Activated CD4-positive, CD25-positive, alpha-beta regulatory T cell treated with anti-CD3 and anti-CD28 coated beads, Interleukin-2, amount 50 U/mL, for 72 hours (primary cell): ENCODE measurements at regions not wholly inside any gene's neighbourhood (a gene's known extent, or its start where the extent isn't known, plus 50 kb on each side); places are given as distances from the start of the nearest gene placed in this dataset.
"Not testable (repeated sequence)": the region's sequence is repeated elsewhere in the genome, so short reads cannot be mapped to it uniquely, and the experiment has no call there.

Source experiments
- DNase-seq: peaks from one replicate; pipeline ENCODE4 v3.0.0; 2021

GRCh38 chr9:65449886-65450610, 165.0 kb upstream of the FOXD4L5 start:
- DNase-seq = not testable (repeated sequence)

- DNase-seq = no peak
Observed at GRCh38 chr9:65449423-65449822, 164.4 kb upstream of the FOXD4L5 start.

DNA sequence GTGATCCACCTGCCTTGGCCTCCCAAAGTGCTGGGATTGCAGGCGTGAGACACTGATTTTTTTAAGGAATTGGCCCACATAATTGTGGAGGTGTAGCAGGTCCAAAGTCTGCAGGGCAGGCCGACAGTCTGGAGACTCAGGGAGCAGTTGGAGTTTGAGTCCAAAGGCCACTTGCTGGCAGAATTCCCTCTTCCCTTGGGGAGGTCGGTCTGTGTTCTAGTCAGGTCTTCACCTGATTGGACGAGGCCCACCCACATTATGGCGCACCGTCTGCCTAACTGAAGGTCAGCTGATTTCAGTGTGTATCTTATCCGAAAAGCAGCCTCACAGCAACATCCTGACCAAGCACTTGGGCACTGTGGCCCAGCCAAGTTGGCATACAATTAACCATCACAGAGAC, 162.1 kb upstream of the FOXD4L5 start:
- not testable (repeated sequence) for DNase-seq

DNA sequence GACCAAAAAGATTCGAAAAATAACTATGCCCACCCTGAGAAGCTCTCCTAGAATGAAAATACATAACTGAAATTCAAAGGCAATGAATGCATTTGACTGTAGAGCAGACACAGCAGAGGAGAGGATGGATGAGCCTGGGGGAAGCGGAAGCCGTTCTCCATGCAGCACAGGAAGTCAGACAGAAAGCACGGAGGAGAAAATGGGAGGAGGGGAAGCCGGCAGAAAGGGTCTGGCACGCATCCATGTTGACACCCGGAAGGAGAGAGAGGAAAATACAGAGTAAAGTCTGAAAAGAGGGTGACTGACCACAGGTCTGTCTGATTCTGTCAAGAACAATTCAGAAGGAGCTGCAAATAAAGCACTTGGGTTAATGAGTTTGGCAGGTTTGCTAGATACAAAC, 161.0 kb upstream of the FOXD4L5 start:
- not testable (repeated sequence) for DNase-seq

GRCh38 chr9:65444943-65445342, 159.9 kb upstream of the FOXD4L5 start:
- no peak for DNase-seq

- not testable (repeated sequence) for DNase-seq
Observed at GRCh38 chr9:65442116-65442515, 157.1 kb upstream of the FOXD4L5 start.

GRCh38 chr9:65441324-65441920, 156.4 kb upstream of the FOXD4L5 start:
- not testable (repeated sequence) for DNase-seq

DNA sequence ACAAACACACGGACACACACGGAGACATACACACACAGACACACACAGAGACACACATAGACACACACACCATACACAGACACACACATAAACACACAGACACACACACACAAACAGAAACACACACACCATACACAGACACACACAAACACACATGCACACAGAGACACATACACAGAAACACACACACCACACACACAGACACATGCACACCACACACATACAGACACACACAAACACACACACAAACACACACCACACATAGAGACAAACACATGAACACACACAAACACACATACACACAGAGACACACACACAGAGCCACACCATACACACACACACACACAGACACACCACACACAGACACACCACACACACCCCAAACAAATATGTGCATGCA, 152.7 kb upstream of the FOXD4L5 start:
- DNase-seq = no peak

DNA sequence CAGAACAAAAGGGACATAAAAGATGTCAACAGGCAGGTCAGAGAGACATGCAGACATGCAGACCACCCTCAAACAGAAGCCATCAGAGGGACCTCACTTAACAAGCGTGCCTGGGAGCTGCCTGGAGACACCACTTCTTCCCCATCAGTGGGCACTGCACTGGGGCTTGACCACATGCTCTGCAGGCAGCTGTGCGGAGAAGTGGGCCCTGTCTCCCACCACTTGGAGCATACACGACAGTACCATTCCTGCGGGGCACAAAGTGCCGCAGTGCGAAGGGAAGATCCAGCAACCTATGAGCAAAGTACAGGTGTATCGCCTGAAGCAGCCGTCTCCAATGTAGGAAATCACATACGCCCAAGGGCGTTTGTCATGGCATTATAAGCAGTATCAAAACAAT, 150.5 kb upstream of the FOXD4L5 start:
- DNase-seq = no peak

GRCh38 chr9:65432722-65433323, 147.8 kb upstream of the FOXD4L5 start:
- DNase-seq = no peak

DNA sequence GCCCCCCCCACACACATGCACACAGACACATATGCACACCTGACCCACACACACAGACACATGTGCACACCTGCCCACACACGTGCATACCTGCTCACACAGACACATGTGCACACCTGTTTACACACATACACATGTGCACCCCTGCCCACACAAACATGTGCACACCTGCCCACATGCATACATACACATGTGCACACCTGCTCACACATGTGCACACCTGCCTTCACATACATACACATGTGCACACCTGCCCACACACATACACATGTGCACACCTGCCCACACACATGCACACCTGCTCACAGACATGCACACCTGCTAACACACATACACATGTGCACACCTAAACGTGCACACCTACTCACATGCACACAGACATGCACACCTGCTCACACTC, 147.0 kb upstream of the FOXD4L5 start:
- no peak for DNase-seq

DNA sequence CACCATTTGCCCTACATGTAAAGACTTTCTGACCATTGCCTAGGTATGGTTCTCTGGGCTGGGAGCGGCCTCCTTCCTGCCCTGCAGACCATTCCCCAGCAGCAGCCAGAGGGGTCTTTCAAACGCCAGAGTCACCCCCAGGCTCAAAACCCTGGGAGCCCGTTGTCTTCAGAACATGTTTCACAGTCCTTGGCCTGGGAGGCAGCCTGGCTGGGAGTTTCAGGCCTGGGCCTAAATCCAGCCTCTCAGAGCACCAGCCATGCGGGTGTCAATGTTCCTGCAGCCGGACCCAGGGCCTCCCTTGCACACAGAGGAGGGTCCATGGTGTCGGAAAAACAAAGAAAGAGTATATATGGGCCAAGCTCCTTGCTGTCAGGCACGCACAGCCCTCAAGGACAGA, 145.2 kb upstream of the FOXD4L5 start:
- no peak for DNase-seq

- not testable (repeated sequence) for DNase-seq
Observed at GRCh38 chr9:65427361-65427760, 142.4 kb upstream of the FOXD4L5 start.

GRCh38 chr9:65426813-65427212, 141.8 kb upstream of the FOXD4L5 start:
- DNase-seq = not testable (repeated sequence)

- no peak for DNase-seq
Observed at GRCh38 chr9:65426231-65426630, 141.2 kb upstream of the FOXD4L5 start.

DNA sequence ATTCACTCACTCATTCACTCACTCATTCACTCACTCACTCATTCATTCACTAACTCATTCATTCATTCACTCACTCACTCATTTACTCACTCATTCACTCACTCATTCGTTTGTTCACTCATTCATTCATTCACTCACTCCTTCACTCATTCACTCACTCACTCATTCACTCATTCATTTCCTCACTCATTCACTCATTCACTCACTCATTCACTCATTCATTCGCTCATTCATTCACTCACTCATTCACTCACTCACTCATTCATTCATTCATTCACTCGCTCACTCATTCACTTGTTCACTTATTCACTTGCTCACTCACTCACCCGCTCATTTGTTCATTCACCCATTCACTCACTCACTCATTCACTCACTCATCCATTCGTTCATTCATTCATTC, 140.2 kb upstream of the FOXD4L5 start:
- DNase-seq = not testable (repeated sequence)

DNA sequence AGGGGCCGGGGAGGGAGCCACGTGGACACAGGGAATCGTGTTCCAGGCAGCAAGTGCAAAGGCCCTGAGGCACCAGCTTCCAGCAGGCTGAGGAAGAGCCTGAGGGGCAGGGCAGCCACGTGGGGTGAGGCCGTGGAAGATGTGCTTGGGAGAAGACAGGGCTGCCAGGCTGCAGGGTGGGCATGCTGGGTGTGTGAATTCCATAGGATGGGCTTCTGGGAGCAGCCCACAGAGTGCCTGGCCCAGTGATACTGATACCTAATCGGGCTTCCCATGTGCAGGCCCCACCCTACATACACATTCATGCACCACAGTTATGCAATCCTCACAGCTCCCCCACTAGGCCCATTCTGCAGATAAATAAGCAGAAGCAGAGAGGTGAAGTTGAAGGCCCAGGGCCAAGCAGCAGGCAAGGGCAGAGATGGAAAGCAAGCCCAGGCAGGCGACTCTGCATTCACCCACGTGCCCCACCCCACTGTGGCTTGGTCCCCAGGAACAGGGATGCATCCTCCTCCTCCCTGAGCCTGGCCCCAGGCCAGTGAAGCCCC, 139.5 kb upstream of the FOXD4L5 start:
- not testable (repeated sequence) for DNase-seq

- not testable (repeated sequence) for DNase-seq
Observed at GRCh38 chr9:65423691-65424436, 138.9 kb upstream of the FOXD4L5 start.

DNA sequence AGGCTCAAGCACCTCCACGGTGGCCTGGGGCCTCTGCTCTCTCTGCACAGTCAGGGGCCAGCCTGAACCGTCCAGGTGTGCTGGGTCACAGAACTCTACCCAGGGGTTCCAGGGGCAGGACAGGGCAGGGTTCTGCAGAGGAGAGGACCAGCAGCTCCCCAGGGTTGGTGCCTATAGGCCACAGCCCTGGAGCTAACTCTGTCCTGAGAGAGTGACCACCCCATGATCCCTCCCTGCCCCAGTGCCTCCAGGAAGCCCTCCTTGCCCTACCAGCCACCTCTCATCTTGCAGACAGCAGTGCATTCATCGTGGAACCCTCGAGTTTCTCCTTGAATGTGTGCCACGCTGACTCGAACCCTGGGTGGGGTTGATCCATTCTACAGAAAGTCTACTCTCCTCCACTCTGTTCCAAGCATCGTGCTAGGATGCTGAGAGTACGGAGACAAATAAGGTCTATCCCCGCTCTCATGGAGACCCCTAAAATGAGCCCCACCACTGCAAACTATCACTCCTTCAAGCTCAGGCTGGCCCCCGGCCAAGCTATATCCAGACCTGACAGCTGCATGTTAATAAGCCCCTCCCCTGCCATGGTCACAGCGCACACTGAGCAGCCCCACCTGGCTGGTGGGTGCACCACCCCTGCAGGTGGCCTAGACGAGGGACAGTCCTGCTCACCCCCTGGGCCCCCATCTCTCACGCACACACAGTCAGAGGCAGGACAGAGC, 138.1 kb upstream of the FOXD4L5 start:
- not testable (repeated sequence) for DNase-seq

- DNase-seq = not testable (repeated sequence)
Observed at GRCh38 chr9:65421486-65421885, 136.5 kb upstream of the FOXD4L5 start.

DNA sequence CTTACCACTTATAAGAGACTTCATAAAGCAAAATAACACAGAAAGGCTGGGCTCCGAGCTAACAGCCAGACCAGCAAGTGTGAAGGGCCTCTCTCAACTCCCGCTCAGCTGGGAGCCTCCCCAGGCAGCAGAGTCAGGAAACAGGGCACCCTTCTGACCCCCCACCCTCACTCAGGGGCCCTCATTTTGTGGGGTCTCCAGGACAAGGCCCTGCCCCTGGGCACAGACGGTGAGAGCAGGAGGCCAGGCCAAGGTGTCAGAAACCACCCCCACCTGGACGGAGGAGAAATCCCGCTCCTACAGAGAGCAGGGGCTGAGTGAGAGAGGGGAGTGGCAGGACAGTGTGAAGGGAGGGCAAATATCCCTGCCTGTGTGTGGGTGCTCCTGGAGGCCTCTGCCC, 135.8 kb upstream of the FOXD4L5 start:
- DNase-seq = no peak

GRCh38 chr9:65418966-65419365, 134.0 kb upstream of the FOXD4L5 start:
- DNase-seq = not testable (repeated sequence)
